ENCODE measurements at regions not wholly inside any gene's neighbourhood (a gene's known extent, or its start where the extent isn't known, plus 50 kb on each side); places are given as distances from the start of the nearest gene placed in this dataset.

- Histone ChIP-seq H3K4me3 (ENCODE audit: insufficient read depth, low read depth, low read length) (no peak overlapping the region), H3K4me2 (ENCODE audit: low read length) (no peak overlapping the region), H3K79me2 (ENCODE audit: insufficient read depth, low read length) (no peaks in the 10 kb centered on the region), H3K27ac (ENCODE audit: low read depth, low read length) (no peak overlapping the region), H3K27me3 (ENCODE audit: insufficient read depth, low read length) (no peaks in the 10 kb centered on the region), H2AFZ (ENCODE audit: low read depth, low read length) (no peak overlapping the region), H3K9me3 (ENCODE audit: insufficient read depth, low read depth, low read length) (no peaks in the 10 kb centered on the region), H3K9ac (ENCODE audit: low read length) (no peak overlapping the region), H4K20me1 (ENCODE audit: insufficient read depth, low read length) (no peaks in the 10 kb centered on the region), H3K4me1 (ENCODE audit: insufficient read depth, low read length) (no peaks in the 10 kb centered on the region), H3K36me3 (ENCODE audit: insufficient read depth, low read length) (no peaks in the 10 kb centered on the region)
- DNase-seq (ENCODE audit: low read depth): no peak
- H3K4me3 Mint-ChIP-seq (ENCODE audit: unreplicated experiment): no peak overlapping the region
- no peak overlapping the region for H3K27ac Mint-ChIP-seq (ENCODE audit: unreplicated experiment)
- H3K4me1 Mint-ChIP-seq (ENCODE audit: low read depth, unreplicated experiment): no peaks in the 10 kb centered on the region
- peaks cover under 1% of the 10 kb centered on the region for H3K27me3 Mint-ChIP-seq (ENCODE audit: low read depth, unreplicated experiment)
- TF ChIP-seq EZH2 (IDR thresholded peaks at IDR 0.05; ENCODE audit: insufficient read depth, low read length) (no peak), CTCF (IDR thresholded peaks at IDR 0.05; ENCODE audit: insufficient read depth, low read depth, low read length) (no peak)
- no peak for FAIRE-seq
- no peaks in the 10 kb centered on the region for H3K36me3 Mint-ChIP-seq (ENCODE audit: low read depth, unreplicated experiment)
- no peaks in the 10 kb centered on the region for H3K9me3 Mint-ChIP-seq (ENCODE audit: unreplicated experiment)
These were observed 139.6 kb downstream of the IL20RB start for GRCh38 chr3:137097386-137097785.

DNA sequence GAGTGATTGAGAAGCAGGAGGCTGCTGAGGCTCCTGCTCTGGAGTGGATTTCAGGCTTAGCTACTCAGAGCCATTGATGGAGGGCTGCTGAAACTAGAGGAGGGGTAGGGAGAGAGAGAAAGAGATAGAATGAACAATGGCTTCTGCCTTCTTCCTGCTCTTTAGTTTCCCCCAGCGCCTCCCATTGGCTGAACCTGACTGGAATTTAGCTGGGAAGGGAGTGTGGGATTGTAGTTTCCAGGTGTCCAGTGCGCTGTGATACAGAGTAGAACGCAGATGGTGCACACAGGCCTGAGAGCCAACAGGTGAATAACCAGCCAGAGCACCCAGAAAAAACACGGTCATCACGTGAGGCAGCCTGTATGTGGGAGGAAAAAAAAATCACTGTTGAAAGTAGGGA lies 140.1 kb downstream of the IL20RB start:
- Histone ChIP-seq H3K9ac (ENCODE audit: low read length) (no peak overlapping the region), H3K27ac (ENCODE audit: low read depth, low read length) (no peak overlapping the region), H3K27me3 (ENCODE audit: insufficient read depth, low read length) (no peaks in the 10 kb centered on the region), H3K4me1 (ENCODE audit: insufficient read depth, low read length) (no peaks in the 10 kb centered on the region), H2AFZ (ENCODE audit: low read depth, low read length) (no peak overlapping the region), H4K20me1 (ENCODE audit: insufficient read depth, low read length) (no peaks in the 10 kb centered on the region), H3K36me3 (ENCODE audit: insufficient read depth, low read length) (no peaks in the 10 kb centered on the region), H3K9me3 (ENCODE audit: insufficient read depth, low read depth, low read length) (no peaks in the 10 kb centered on the region), H3K4me3 (ENCODE audit: insufficient read depth, low read depth, low read length) (no peak overlapping the region), H3K4me2 (ENCODE audit: low read length) (no peak overlapping the region), H3K79me2 (ENCODE audit: insufficient read depth, low read length) (no peaks in the 10 kb centered on the region)
- DNase-seq (ENCODE audit: low read depth) (no peak), FAIRE-seq (no peak)
- Mint-ChIP-seq H3K4me3 (ENCODE audit: unreplicated experiment) (no peak overlapping the region), H3K27me3 (ENCODE audit: low read depth, unreplicated experiment) (peaks cover 2% of the 10 kb centered on the region), H3K4me1 (ENCODE audit: low read depth, unreplicated experiment) (no peaks in the 10 kb centered on the region), H3K27ac (ENCODE audit: unreplicated experiment) (no peak overlapping the region), H3K9me3 (ENCODE audit: unreplicated experiment) (no peaks in the 10 kb centered on the region), H3K36me3 (ENCODE audit: low read depth, unreplicated experiment) (no peaks in the 10 kb centered on the region)
- TF ChIP-seq EZH2 (IDR thresholded peaks at IDR 0.05; ENCODE audit: insufficient read depth, low read length): no peak
- no peak for TF ChIP-seq CTCF (IDR thresholded peaks at IDR 0.05; ENCODE audit: insufficient read depth, low read depth, low read length)

- Histone ChIP-seq H3K4me3 (ENCODE audit: insufficient read depth, low read depth, low read length) (no peak overlapping the region), H3K9ac (ENCODE audit: low read length) (no peak overlapping the region), H3K36me3 (ENCODE audit: insufficient read depth, low read length) (no peaks in the 10 kb centered on the region), H3K9me3 (ENCODE audit: insufficient read depth, low read depth, low read length) (no peaks in the 10 kb centered on the region), H4K20me1 (ENCODE audit: insufficient read depth, low read length) (no peaks in the 10 kb centered on the region), H2AFZ (ENCODE audit: low read depth, low read length) (no peak overlapping the region), H3K4me2 (ENCODE audit: low read length) (no peak overlapping the region), H3K79me2 (ENCODE audit: insufficient read depth, low read length) (no peaks in the 10 kb centered on the region), H3K27me3 (ENCODE audit: insufficient read depth, low read length) (no peaks in the 10 kb centered on the region), H3K27ac (ENCODE audit: low read depth, low read length) (no peak overlapping the region), H3K4me1 (ENCODE audit: insufficient read depth, low read length) (no peaks in the 10 kb centered on the region)
- no peaks in the 10 kb centered on the region for H3K9me3 Mint-ChIP-seq (ENCODE audit: unreplicated experiment)
- DNase-seq (ENCODE audit: low read depth): no peak
- H3K27ac Mint-ChIP-seq (ENCODE audit: unreplicated experiment): no peak overlapping the region
- TF ChIP-seq EZH2 (IDR thresholded peaks at IDR 0.05; ENCODE audit: insufficient read depth, low read length): no peak
- no peak for TF ChIP-seq CTCF (IDR thresholded peaks at IDR 0.05; ENCODE audit: insufficient read depth, low read depth, low read length)
- peaks cover 2% of the 10 kb centered on the region for H3K27me3 Mint-ChIP-seq (ENCODE audit: low read depth, unreplicated experiment)
- no peak for FAIRE-seq
- H3K4me1 Mint-ChIP-seq (ENCODE audit: low read depth, unreplicated experiment): no peaks in the 10 kb centered on the region
- H3K36me3 Mint-ChIP-seq (ENCODE audit: low read depth, unreplicated experiment): no peaks in the 10 kb centered on the region
- no peak overlapping the region for H3K4me3 Mint-ChIP-seq (ENCODE audit: unreplicated experiment)
These were observed 141.8 kb downstream of the IL20RB start for GRCh38 chr3:137099364-137100219.
